AML-193 (cell line): ENCODE measurements at regions not wholly inside any gene's neighbourhood (a gene's known extent, or its start where the extent isn't known, plus 50 kb on each side); places are given as distances from the start of the nearest gene placed in this dataset.
"Not testable (repeated sequence)": the region's sequence is repeated elsewhere in the genome, so short reads cannot be mapped to it uniquely, and the experiment has no call there.

Experiments used
- DNase-seq, 2 experiments: peaks; one replicate each; lab custom pipeline; 2025; lab: John Stamatoyannopoulos, UW

DNA sequence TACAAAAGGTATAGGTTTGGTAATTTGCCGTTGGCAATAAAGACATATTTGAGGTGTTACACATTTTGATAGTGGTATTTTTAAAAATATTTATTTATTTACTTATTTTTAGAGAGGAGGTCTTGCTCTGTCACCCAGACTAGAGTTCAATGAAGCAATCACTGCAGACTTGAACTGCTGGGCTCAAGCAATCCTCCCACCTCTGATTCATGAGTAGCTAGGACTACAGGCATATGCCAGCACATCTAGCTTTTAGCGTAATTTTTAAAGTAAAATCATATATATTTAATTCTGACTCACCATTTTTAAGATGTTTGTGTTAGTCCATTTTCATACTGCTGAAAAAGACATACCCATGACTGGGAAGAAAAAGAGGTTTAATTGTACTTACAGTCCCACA, 1974.3 kb downstream of the EFNA5 start:
- DNase-seq, result no peak

DNA sequence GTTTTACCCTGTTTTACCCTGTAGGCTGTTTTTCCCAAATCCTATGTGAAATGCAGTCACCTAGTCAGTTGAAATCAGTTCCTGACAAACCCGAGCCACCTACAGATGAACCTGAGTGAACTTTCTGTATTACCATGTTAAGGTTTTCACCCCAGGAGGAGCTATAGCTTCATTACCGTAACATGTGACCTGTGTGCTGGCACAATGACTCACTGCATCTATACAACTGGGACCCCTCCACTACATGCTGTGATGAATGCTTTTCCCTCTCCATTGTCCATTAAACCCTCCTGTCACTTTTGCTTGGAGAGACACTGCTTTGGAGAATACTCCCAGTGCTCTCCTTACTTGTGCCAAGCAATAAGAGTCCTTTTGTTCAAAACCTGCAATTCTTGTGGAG, 1974.8 kb downstream of the EFNA5 start:
- DNase-seq, result no peak

DNA sequence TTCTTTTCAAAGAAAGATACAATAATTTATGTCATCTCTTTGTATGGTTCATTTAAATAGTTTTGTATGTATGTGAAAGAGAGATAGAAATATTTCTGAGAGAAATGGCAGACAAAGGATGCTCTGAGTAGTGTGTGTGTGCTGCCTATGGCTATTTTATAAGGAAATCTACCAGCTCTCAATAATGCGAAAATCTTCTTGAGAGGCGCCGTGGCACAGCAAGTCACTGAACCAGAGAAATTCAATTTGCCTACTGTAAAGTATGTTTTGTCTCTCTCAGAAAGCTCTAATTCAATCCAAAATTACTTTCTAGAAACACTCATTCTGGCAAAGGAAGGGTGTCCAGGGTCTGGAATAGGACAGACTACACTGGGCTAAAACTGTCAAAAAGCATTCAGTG, 1981.1 kb downstream of the EFNA5 start:
- DNase-seq, result no peak

DNA sequence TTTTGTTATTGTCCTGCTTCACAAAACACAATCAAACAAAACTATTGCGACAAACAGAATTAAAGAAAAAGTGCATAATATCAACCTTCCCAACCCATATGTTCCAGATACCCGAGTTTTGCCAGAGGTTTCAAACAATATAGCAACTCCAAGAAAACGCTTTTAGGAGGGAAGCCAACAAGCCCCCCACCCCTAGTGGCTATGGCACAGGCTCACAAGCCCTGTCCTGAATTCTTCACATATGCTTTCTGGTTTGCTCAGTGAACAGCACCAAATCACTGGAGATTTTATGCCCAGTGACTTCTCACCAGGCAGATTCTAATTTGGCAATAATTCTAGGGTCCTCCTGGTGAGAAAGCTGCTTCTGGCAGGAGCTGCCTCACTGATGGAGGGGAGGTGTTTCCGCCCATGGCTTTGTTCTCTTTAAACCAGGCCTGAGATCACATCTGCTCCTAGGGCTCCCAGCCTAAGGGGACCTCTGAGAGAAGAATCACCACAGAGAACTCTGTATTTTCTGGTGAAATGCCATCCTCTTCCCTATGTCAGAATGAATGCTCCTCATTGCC, 1982.4 kb downstream of the EFNA5 start:
- no peak for DNase-seq

DNA sequence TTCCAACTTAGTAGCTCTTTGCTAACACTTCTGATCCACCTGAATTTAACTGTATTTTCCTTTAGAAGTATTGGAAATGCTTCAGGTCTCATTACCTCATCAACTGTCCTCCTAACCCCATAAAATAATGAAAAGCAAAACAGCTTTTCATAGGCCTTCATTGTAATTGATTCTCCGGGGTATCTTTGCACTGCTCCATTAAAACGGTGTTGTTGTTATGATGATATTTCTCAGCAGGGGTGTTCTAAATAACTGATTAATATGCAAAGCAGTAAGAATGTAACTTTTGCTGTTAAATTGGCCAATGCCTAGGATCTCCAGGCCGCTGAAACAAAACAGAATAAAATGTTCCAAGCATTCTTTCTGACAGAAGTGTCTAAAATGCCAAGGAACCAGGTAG, 1983.2 kb downstream of the EFNA5 start:
- no peak for DNase-seq

DNA sequence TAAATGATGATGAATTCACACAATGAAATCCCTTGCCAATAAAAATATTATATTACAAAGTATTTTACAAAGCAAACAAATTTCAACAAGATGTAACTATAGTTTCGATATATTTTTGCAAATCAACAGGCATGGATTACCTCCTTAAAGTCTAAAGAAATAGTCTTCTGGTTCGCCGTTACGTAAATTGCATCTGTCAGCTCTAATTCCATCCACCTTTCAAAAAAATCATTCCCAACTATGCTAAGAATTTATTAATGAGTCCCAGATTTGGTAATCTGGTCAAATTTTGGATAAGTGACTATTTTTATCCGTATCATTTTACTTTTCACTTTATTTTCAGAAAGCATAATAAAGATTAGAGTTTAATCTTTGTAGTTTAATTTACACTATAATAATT, 1984.9 kb downstream of the EFNA5 start:
- no peak for DNase-seq

DNA sequence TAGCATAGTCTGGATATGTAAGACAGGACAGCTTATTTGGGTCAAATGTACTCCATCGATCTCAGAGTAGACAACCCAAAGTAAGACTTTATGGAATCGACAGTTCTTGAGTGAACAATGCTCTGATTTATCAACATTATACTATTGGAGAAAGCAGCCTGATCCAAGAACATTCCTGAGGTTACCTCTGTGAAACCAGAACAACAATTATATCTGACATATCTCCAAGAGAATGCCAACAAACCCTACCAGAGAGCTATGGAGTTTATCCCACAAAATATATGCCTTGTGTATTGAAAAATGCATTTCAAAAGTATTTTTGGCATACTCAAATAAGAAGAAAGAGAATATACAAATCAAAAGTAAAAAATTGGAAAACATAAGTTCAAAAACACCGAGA, 1985.9 kb downstream of the EFNA5 start:
- no peak for DNase-seq

DNA sequence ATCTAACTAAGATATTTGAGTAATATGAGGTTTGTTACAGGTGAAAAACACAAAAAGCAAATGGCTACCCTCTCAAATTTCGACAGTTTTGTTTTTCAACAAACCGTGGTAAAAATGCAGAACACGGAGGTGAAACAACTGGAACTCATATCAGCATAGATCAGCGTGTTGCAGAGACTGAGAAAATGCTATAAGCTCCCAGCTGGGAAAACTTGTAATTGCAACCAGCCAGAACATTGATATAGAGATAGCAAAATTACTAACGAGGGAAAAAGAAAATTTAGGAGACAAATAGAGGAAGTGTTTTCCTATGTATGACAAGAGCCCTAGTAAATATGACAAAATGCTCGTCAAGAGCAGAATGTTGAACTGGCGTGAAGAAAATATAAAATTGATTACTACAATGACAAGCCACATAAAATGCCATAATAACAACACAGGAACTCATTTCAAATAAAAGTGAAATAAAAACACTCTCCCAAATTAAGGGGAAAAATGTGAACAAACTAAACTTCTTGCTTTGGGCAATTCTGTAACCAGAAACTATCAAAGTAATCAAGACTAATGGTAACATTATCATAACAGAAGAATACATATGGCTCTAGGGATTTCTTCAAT, 1989.8 kb downstream of the EFNA5 start:
- DNase-seq, result no peak

DNA sequence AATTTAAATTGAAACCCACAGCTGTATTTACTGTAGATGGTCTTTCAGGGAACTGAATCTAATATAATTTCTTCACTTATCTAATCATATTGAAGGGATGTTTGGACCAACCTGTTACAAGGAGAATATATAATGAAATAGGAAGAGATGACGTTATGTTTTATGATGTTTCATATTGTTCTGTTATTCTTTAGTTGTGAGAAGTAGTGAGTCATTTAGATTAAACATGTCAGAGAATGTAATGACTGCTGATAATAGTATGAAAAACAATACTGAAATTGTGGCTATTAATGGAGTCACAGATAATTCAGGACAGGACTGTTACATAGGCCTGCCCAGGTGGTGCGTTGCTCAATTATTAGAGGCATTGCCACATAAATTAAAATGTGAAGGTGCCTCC, 1993.4 kb downstream of the EFNA5 start:
- DNase-seq, result no peak

DNA sequence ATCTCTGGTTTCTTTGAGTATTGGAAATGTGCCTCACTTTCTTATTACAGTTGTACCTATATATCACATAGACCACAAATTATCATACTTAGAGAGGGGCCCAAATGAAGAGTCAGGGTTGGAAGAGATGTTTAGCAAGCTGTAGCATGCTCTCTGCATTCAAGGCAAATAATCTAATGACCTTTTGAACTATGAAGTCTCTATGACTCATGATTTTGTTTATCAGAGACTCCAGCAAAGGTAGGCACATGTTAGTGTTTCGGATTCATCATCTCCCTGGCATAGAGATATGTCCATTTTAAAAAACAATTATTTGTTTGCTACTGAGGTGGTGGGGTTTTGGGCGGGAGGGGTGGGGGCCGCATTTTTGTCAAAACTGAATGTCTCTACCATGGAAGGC, 2000.1 kb downstream of the EFNA5 start:
- DNase-seq, result no peak

DNA sequence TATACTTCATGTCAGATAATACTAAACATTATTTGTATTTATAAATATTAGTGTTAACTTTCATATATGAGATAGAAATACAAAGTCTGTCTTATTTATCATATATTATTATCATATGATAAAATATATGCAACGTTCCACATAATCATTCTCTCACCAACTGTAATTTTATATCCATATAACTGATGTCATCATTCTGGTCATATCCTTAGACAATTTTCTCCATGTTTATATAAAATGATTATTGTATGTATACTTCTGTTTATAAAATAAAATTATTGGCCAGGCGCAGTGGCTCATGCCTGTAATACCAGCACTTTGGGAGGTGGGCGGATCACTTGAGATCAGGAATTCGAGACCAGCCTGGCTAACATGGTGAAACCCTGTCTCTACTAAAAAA, 2007.1 kb downstream of the EFNA5 start:
- no peak for DNase-seq

DNA sequence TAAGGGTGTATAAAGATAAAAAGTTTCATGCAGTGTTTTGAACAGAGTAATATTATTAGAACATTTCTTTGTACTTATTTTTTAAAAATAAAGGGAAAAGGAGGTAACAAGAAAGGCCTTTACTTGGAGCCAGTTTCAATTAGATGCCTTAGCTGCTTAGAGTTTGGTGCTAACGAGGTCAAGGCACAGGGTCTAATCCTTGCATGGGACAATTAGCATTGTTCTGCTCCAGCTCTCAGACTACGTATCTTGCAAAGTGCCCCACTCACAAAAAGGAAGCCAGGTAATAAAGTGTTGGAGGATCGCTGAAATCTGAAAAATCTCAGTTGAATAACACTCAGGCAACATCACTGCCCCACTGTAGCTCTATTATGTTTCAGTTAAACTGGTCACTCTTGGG, 2011.3 kb downstream of the EFNA5 start:
- no peak for DNase-seq

DNA sequence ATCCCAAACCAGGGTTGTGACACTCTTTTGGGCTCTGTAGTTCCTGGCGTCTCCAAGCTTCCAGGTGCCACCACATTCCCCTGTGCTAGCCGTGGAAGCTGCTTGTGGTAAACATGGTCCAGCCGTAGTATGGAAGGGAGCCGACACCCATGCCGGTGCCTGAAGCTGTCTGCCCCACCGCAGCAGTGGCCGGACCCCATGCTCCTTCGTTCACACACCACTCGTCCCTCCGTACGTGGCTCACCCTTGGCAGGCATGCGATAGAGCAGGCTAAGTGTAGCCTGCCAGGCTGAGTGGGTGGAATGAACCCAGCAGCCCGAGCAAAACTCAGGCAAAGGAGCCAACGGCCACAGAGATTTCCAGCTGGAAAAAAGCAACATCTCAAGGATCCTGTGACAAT, 2030.4 kb downstream of the EFNA5 start:
- no peak for DNase-seq

DNA sequence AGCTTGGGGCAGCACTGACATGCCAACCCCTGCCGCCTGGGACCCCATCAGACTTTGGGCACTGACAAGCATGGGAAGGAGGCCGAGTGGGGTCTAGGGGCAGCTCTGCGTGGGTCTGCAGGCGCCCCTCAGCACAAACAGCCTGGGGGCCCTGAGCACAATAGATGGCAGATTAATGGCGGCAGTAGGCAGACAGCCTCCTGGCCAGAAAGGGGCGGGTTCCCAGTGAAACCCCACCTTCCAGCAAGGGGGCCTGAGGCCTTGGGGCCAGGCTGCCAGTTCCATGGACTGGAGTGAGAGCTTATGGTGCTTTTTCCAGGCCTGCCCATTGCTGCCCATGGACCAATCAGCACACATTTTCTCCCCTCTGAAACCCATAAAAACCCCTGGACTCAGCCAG, 2031.2 kb downstream of the EFNA5 start:
- no peak for DNase-seq

DNA sequence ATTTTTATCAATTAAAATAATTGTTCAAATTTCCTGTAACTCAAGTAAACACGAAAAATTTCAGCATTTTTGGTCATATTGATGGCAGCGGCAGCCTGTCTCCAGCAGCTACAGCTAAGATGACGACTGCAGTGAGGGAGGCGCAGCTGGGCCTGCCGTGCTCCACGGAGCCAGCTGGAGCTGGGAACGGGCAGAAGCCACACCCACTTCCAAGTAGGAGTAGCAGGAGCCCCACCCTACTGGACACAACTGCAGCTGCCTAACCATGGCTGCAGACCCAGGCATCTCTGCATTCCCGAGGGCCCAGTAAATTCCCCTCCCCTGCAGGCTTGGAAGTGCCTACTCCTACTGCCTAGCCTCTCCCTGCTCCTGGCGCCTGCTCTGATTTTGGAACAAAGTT, 2031.7 kb downstream of the EFNA5 start:
- DNase-seq, result no peak

DNA sequence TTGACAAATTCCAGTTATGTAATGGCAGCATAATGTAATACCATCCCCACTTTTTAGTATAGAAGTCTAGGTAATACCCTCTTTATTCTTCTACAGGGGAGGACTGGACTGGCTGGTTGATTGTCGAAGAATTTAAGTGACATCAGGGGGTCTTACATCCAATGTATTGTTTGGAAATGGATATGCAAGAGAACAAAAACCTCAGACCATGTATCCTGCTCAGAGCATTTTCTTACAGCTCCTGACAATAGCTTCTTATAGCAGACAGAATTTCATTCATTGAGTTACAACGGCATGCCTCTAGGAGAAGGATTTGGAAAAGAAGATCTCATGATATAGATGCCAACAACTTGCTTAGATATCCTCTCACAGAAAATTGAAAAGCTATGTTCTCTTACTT, 2032.3 kb downstream of the EFNA5 start:
- DNase-seq, result no peak

DNA sequence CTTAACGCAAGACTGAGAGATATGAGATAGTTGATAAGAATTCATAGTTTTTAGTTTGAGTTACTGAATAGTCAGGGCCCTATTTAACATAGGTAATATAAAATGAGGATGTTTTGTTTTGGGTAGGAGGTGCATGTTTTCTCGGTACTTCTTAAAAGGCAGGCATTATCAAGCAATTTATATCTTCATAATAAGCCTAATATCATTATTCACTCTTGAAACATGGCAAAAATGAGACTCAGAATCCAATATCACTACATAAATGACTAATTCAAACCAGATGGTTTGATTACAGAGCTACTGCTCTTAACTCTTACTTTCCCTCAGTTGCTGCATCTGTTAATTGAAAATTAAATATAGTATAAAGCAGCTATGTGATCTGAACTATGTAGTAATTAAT, 2038.7 kb downstream of the EFNA5 start:
- DNase-seq, result no peak

DNA sequence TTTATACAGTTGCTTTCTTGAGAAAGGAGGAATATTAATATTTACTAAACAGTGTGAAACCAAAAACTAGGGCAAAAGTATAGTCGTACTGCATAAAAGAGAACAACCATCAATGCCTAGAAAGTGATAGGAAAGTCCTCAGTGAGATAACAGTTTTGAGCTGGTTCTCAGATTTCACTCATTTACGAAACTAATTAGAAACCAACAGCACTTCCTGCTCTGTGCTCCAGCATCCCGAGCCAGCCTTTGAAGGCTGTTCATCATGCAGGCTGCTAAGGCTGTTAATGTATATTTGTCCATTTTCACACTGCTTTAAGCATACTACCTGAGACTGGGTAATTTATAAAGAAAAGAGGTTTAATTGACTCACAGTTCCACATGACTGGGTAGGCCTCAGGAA, 2039.9 kb downstream of the EFNA5 start:
- no peak for DNase-seq

DNA sequence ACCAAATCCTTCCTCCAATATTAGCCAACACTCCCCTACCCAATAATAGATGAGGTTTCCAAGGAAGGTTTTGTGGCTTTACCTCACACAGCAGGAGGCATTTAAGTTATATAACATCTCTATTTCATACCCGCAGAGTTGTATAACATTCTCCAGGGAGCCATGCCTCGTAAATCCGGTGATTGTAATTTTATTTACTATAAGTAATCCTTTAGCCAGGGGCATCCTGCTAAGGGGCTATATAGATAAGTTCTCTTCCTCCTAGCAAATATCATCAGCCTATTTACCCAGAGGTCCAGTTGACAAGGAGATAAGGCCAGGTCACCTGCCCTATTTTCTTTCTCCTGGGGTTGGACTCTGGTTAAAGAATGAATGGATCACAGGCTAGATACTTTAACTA, 2051.0 kb downstream of the EFNA5 start:
- DNase-seq, result no peak

DNA sequence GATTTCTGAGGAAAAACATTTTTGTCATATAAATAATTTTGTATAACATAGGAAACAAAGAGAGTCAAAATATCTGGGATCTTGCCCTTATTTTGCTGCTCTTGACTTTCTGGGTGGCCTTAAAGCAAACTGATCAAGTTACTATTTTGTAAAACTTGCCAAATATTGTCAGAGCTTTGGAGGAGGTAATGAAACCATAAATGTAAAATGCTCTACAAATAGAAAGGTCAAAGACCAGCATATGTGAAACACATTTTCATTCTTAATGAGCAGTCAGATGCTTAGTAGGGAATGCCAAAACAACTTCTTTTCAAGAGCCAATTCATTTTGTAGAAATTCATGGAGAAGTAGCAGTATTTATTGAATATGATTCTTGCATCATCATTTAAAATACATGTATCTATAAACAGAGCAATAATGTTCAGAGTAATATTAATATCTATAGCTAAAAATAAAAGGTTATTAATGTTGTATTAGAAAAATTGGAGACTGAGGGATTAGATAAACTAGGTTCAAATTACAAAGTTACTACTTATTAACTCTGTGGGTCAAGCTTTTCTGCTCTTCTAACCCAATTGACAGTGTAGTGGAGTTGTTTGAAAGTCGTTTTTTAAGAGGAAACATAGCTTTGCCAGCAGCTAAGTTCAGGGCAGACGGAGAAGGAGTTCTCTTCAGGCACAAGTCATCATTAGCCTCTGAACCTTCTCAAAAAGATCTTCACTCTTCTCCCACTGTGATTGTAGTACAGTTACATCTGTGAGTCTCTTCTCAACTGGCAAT, 2053.1 kb downstream of the EFNA5 start:
- DNase-seq, result no peak

DNA sequence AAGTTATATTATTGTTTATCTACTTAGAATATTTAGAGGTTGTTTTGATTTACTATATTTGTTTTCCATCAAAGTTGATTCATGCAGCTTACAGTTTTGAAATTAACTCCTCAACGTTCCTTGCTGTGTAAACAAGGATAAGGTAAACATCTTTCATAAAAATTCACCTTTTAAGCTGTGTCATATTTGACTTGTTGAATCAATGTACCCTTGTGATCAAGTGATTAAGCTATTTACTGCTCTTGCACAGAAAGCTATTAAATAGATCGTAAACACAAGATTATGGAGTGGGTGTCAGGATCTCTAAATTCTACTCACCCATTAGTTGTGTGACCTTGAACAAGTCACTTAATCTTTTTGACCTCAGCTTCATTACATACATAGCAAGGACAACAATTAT, 2054.0 kb upstream of the NUDT12 start:
- DNase-seq, result no peak

DNA sequence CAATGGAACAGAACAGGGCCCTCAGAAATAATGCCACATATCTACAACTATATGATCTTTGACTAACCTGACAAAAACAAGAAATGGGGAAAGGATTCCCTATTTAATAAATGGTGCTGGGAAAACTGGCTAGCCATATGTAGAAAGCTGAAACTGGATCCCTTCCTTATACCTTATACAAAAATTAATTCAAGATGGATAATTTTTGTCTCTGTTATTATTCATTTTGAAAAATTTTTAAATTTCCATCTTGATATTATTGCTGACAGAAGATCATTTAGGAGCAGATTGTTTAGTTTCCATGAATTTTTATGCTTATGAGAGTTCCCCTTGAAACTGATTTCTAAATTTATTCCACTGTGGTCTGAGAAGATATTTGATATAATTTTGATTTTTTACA, 2039.8 kb upstream of the NUDT12 start:
- not testable (repeated sequence) for DNase-seq

DNA sequence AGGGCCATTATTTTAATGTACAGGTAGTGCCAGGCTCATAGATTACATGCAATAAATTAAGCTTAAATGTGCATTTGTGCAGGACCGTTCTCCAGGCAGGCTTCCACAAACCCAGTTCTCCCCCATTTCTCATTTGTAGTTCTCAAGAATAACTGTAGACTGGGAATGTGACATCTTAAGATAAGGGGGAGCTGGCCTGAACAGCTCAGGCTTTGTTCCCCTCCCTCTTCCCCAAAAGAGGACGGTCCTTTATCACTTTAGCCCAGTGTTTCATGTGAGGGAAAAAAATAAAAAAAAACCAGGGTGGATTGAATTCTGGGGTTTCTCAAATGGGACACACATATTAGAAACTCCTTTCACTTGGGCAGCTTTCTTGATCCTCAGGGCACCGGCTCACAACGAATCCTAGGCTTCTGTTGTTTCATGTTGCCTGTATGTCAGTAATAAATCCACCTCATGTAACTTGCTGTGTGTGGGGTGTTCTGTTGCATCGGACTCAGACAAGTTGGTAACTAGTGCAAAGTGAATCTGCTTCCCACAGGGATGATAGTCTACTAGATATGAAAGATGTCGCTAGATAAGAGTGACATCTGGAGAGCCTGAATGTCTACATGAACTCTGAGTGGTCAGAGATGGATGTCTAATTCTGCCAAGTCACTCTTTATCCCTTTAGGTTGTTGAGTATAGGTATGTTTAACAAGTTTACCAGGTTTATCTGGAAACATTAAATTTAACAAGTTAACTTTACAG, 2030.6 kb upstream of the NUDT12 start:
- DNase-seq, result no peak
